Hematopoietic multipotent progenitor cell treated with erythropoietin and hydrocortisone succinate and interleukin-3 and kit ligand, for 4 days (in vitro differentiated cells): ENCODE measurements at regions not wholly inside any gene's neighbourhood (a gene's known extent, or its start where the extent isn't known, plus 50 kb on each side); places are given as distances from the start of the nearest gene placed in this dataset.
"Not testable (repeated sequence)": the region's sequence is repeated elsewhere in the genome, so short reads cannot be mapped to it uniquely, and the experiment has no call there.

Experiments used
- DNase-seq: peaks from one replicate; pipeline ENCODE4 v3.0.0-alpha.2; 2015

GRCh38 chr13:18238586-18238985, 943.0 kb downstream of the TUBA3C start:
- not testable (repeated sequence) for DNase-seq

- no peak for DNase-seq
These were observed 945.2 kb downstream of the TUBA3C start for GRCh38 chr13:18236528-18236815.

- no peak for DNase-seq
These were observed 945.7 kb downstream of the TUBA3C start for GRCh38 chr13:18235756-18236527.

GRCh38 chr13:18235172-18235571, 946.5 kb downstream of the TUBA3C start:
- no peak for DNase-seq

GRCh38 chr13:18234451-18234850, 947.2 kb downstream of the TUBA3C start:
- DNase-seq = not testable (repeated sequence)

- DNase-seq = no peak
These were observed 947.8 kb downstream of the TUBA3C start for GRCh38 chr13:18233783-18234299.

GRCh38 chr13:18232994-18233782, 948.4 kb downstream of the TUBA3C start:
- DNase-seq = no peak

- DNase-seq = no peak
These were observed 949.2 kb downstream of the TUBA3C start for GRCh38 chr13:18232298-18232993.

- DNase-seq = not testable (repeated sequence)
These were observed 957.2 kb downstream of the TUBA3C start for GRCh38 chr13:18224411-18224810.

- not testable (repeated sequence) for DNase-seq
These were observed 966.9 kb downstream of the TUBA3C start for GRCh38 chr13:18214689-18215088.

GRCh38 chr13:18213511-18213910, 968.1 kb downstream of the TUBA3C start:
- not testable (repeated sequence) for DNase-seq

GRCh38 chr13:18212873-18213272, 968.8 kb downstream of the TUBA3C start:
- peak; percentile 4 for DNase-seq

GRCh38 chr13:18211752-18212560, 969.7 kb downstream of the TUBA3C start:
- DNase-seq = peak; percentile 30

GRCh38 chr13:18204614-18205178, 976.9 kb downstream of the TUBA3C start:
- DNase-seq = not testable (repeated sequence)

- not testable (repeated sequence) for DNase-seq
These were observed 986.3 kb downstream of the TUBA3C start for GRCh38 chr13:18195365-18195678.

GRCh38 chr13:18194631-18195364, 986.8 kb downstream of the TUBA3C start:
- not testable (repeated sequence) for DNase-seq

GRCh38 chr13:18194104-18194503, 987.5 kb downstream of the TUBA3C start:
- not testable (repeated sequence) for DNase-seq
